Breast epithelium (tissue), 4 donors: ENCODE measurements at regions not wholly inside any gene's neighbourhood (a gene's known extent, or its start where the extent isn't known, plus 50 kb on each side); places are given as distances from the start of the nearest gene placed in this dataset.

Source experiments
- DNase-seq, 2 donors: peaks; one replicate each; pipeline ENCODE4 v3.0.0-alpha.2; 2019; ENCODE audit warnings: low spot score in 2 of 2
- H3K27ac ChIP-seq, 2 donors: fragments of 200-600 bp; sonication (generic) in 1 of 2; one replicate each; pipeline ENCODE4 v1.5.1; 2016 to 2019; ENCODE audit warnings: mild to moderate bottlenecking in 1 of 2
- H3K27me3 ChIP-seq, 2 donors: fragments of 200-600 bp; sonication (generic) in 1 of 2; one replicate each; pipeline versions ENCODE4 v1.5.1 to v1.6.0; 2017 to 2019; ENCODE audit warnings: control low read depth in 1 of 2, mild to moderate bottlenecking in 1 of 2
- H3K36me3 ChIP-seq: fragments of 200-600 bp; one replicate; pipeline ENCODE4 v1.5.1; 2019
- H3K4me1 ChIP-seq, 2 donors: fragments of 200-600 bp; sonication (generic); one replicate each; pipeline ENCODE4 v1.5.1; 2016 to 2019; ENCODE audit warnings: control low read depth in 1 of 2
- H3K4me3 ChIP-seq, 3 donors: fragments of 200-600 bp; sonication (generic); 1 replicate in 2 of 3; 2 replicates in 1 of 3; pipeline ENCODE4 v1.5.1; 2016 to 2019; ENCODE audit warnings: mild to moderate bottlenecking in 3 of 3, moderate library complexity in 2 of 3
- H3K9me3 ChIP-seq, 2 donors: fragments of 200-600 bp; sonication (generic) in 1 of 2; one replicate each; pipeline ENCODE4 v1.5.1; 2016 to 2019; ENCODE audit warnings: control low read depth in 1 of 2
- POLR2A ChIP-seq: fragments of 450-650 bp; IDR thresholded peaks from one replicate; pipeline ENCODE4 v1.6.1; 2016; ENCODE audit warnings: antibody characterized with exemption, mild to moderate bottlenecking, moderate library complexity
- POLR2AphosphoS5 ChIP-seq, 3 donors: sonication (generic); formaldehyde crosslinking; IDR thresholded peaks; one replicate each; pipeline ENCODE4 v1.6.1; 2017; ENCODE audit warnings: antibody characterized with exemption in 3 of 3
- intact Hi-C: fragments of 100-400 bp; cut with DNase I; formaldehyde crosslinking; loops from one replicate; pipeline ENCODE4 v1.15.1; 2023; ENCODE audit warnings: low total_unique reads
- TF ChIP-seq, protein P1 (sequence below), 3 donors: fragments of 450-650 bp; IDR thresholded peaks; one replicate each; pipeline ENCODE4 v1.5.1; 2016 to 2017; ENCODE audit warnings: antibody characterized with exemption in 3 of 3, mild to moderate bottlenecking in 3 of 3, moderate library complexity in 3 of 3

DNA sequence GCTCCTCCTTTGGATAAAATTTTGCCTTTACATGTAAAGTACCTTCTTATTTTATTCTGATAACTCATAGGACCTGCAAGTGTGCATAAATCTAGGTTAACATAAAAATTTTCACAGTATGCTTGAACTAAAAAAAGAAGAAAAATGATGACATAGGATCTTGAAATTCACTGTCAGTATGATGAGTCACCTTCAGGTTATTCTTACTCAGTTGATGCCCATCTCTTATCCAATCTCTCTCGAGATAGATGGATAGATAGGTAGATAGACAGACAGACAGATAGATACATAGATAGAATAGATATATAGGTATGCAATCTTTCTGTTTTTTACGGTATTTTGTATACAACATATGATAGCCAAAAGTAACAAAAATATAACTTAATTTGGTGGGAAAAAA, 485.5 kb downstream of the NAF1 start:
- H3K9me3 ChIP-seq = peaks cover 0 to 15% of the 10 kb centered on the region in 2 donors
- no peaks in the 10 kb centered on the region for H3K36me3 ChIP-seq
- no peak overlapping the region for H3K4me3 ChIP-seq
- H3K27ac ChIP-seq = no peak overlapping the region
- intact Hi-C loops = no loop called here
- TF ChIP-seq POLR2AphosphoS5 (IDR thresholded peaks at IDR 0.05) (no peak), POLR2A (no peak)
- TF ChIP-seq, protein P1, sequence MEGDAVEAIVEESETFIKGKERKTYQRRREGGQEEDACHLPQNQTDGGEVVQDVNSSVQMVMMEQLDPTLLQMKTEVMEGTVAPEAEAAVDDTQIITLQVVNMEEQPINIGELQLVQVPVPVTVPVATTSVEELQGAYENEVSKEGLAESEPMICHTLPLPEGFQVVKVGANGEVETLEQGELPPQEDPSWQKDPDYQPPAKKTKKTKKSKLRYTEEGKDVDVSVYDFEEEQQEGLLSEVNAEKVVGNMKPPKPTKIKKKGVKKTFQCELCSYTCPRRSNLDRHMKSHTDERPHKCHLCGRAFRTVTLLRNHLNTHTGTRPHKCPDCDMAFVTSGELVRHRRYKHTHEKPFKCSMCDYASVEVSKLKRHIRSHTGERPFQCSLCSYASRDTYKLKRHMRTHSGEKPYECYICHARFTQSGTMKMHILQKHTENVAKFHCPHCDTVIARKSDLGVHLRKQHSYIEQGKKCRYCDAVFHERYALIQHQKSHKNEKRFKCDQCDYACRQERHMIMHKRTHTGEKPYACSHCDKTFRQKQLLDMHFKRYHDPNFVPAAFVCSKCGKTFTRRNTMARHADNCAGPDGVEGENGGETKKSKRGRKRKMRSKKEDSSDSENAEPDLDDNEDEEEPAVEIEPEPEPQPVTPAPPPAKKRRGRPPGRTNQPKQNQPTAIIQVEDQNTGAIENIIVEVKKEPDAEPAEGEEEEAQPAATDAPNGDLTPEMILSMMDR (IDR thresholded peaks at IDR 0.05) = no peak
- DNase-seq = no peak
- no peaks in the 10 kb centered on the region for H3K4me1 ChIP-seq
- H3K27me3 ChIP-seq = no peaks in the 10 kb centered on the region

DNA sequence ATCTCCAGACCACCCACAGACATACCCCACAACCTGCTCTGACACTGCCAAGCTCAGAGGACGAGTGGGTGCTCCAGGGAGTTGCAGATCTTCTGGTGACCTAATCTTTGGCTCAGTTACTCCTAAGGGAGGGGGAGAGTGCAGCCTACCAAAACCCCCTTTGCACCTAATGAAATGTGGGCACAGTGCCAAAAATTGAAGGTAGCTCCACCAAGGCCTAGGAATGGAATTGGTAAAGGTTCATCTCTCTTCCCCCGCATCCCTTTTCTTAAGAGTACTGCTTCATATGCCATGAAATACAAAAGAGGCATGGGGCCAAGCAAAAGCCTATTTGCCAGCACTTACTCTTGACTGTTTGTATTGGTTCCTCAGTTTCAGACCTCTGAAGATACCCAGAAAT, 491.0 kb downstream of the NAF1 start:
- peaks cover 0 to 15% of the 10 kb centered on the region in 2 donors for H3K9me3 ChIP-seq
- no peaks in the 10 kb centered on the region for H3K4me1 ChIP-seq
- no peak overlapping the region for H3K27ac ChIP-seq
- intact Hi-C loops = loop anchor here (10.0 kb wide), 1 partner anchor 1479 kb away; no protein-coding TSS in a partner anchor
- no peak for DNase-seq
- TF ChIP-seq POLR2A (no peak), POLR2AphosphoS5 (IDR thresholded peaks at IDR 0.05) (no peak)
- TF ChIP-seq, protein P1 (IDR thresholded peaks at IDR 0.05) = no peak
- no peaks in the 10 kb centered on the region for H3K27me3 ChIP-seq
- no peaks in the 10 kb centered on the region for H3K36me3 ChIP-seq
- H3K4me3 ChIP-seq = no peak overlapping the region

DNA sequence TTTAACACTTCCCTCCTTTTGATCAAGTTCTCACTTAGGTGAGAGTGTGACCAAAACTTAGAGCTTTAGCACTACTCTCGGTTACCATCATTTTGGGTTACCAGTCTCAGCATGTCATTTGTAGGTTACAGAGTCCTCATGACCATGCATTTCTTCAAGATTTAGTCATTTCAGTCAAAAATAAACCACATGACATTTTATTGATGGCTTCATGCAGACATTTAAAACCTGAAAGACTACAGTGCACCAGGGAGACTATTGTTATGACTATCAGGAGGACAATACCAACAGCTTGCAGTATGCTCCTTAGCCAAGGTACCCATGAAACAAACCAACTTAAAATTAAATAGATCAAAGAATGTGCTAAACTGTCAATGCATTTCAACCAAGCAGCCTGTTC, 498.1 kb upstream of the FSTL5 start:
- Histone ChIP-seq H3K4me1 (no peaks in the 10 kb centered on the region), H3K36me3 (no peaks in the 10 kb centered on the region), H3K27me3 (no peaks in the 10 kb centered on the region), H3K4me3 (no peak overlapping the region), H3K27ac (no peak overlapping the region), H3K9me3 (no peaks in the 10 kb centered on the region)
- DNase-seq = no peak
- intact Hi-C loops = no loop called here
- TF ChIP-seq POLR2AphosphoS5 (IDR thresholded peaks at IDR 0.05) = no peak
- TF ChIP-seq, protein P1 (IDR thresholded peaks at IDR 0.05) = no peak
- TF ChIP-seq POLR2A = no peak

DNA sequence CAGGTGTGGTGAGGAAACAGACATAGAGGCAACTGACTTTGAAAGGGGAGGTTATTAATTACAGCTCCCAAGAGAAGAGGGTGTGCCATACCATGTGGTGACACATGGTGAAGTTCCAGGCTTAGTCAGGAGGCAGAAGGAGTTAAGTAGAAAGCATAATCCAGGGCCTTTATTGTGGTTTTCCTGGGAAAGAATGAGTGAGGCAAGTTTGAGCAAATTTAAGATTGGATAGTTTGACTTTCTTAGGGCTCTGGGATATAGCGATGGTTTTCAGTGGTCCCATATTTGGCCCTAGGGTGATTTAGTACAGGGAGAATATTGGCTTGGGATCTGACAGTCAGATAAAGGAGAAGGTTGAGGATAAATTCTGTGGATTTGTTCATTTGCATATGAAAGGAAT, 495.9 kb upstream of the FSTL5 start:
- Histone ChIP-seq H3K27me3 (no peaks in the 10 kb centered on the region), H3K4me3 (no peak overlapping the region), H3K36me3 (no peaks in the 10 kb centered on the region), H3K27ac (no peak overlapping the region), H3K9me3 (no peaks in the 10 kb centered on the region), H3K4me1 (no peaks in the 10 kb centered on the region)
- TF ChIP-seq POLR2AphosphoS5 (IDR thresholded peaks at IDR 0.05) (no peak), POLR2A (no peak)
- TF ChIP-seq, protein P1 (IDR thresholded peaks at IDR 0.05) = no peak
- intact Hi-C loops = no loop called here
- DNase-seq = no peak

DNA sequence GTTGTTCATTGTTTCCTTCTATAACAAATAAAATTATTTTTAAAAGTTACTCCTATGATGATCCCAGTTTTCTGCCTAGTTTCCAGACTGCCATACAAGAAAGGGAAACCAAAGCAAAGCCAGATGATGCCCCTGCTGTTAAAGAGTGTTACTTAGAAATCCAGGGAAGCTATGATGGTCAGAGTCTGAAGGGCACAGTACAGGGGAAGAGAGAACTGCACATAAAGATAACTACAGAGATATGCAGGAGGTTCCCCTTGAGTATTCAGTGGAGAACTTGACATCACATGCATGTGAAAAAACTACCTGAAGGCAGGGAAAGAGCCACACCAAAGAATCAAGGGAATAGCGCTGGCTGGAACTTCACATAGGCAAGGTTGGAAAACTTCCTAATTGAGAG, 494.2 kb upstream of the FSTL5 start:
- TF ChIP-seq POLR2AphosphoS5 (IDR thresholded peaks at IDR 0.05) (no peak), POLR2A (no peak)
- TF ChIP-seq, protein P1 (IDR thresholded peaks at IDR 0.05) = no peak
- no peaks in the 10 kb centered on the region for H3K9me3 ChIP-seq
- H3K4me1 ChIP-seq = no peaks in the 10 kb centered on the region
- H3K36me3 ChIP-seq = no peaks in the 10 kb centered on the region
- DNase-seq = no peak
- H3K27me3 ChIP-seq = no peaks in the 10 kb centered on the region
- no peak overlapping the region for H3K27ac ChIP-seq
- intact Hi-C loops = no loop called here
- H3K4me3 ChIP-seq = no peak overlapping the region
